VCaP (cell line): ENCODE measurements at regions not wholly inside any gene's neighbourhood (a gene's known extent, or its start where the extent isn't known, plus 50 kb on each side); places are given as distances from the start of the nearest gene placed in this dataset.

ENCODE experiments used
- H3K27ac ChIP-seq: fragments of 450-650 bp; 2 replicates; pipeline ENCODE4 v1.5.1; 2017
- CTCF ChIP-seq: fragments of 450-650 bp; conservative IDR thresholded peaks from 2 replicates; pipeline ENCODE4 v1.5.1; 2017; ENCODE audit warnings: mild to moderate bottlenecking, moderate library complexity

- no peak for TF ChIP-seq CTCF
Observed at GRCh38 chr19:30105727-30106126, 163.7 kb downstream of the URI1 start.

GRCh38 chr19:30106417-30107095 lies 164.5 kb downstream of the URI1 start:
- TF ChIP-seq CTCF, result no peak
- no peak overlapping the region for H3K27ac ChIP-seq

More at GRCh38 chr19:30105727-30106126, 163.7 kb downstream of the URI1 start:
- H3K27ac ChIP-seq, result no peak overlapping the region

GRCh38 chr19:30107251-30107650 lies 165.2 kb downstream of the URI1 start:
- no peak for TF ChIP-seq CTCF
- H3K27ac ChIP-seq, result no peak overlapping the region

DNA sequence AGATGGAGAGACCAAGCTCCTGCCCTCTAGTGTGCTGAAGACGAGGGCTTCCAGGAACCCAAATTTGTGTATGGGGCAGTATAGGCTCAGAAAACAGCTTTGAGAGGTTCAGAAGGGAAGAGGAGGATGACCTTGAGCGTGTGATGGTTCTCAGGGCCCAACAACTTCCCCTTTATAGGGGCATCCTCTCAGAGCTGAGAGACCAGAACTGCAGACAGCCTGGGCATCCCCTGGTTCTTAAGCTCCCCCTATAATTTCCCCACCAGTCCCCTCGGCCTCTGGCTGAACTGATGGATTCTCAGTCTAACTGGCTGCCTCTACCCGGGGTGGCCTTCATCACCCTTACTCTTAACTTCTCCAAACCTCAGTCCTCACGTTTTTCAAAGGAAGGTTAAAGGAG lies 167.5 kb downstream of the URI1 start:
- TF ChIP-seq CTCF, result no peak
- H3K27ac ChIP-seq, result no peak overlapping the region

- peak overlapping the region; percentile 59 for H3K27ac ChIP-seq
- no peak for TF ChIP-seq CTCF
Observed at GRCh38 chr19:30111021-30111855, 169.2 kb downstream of the URI1 start.

DNA sequence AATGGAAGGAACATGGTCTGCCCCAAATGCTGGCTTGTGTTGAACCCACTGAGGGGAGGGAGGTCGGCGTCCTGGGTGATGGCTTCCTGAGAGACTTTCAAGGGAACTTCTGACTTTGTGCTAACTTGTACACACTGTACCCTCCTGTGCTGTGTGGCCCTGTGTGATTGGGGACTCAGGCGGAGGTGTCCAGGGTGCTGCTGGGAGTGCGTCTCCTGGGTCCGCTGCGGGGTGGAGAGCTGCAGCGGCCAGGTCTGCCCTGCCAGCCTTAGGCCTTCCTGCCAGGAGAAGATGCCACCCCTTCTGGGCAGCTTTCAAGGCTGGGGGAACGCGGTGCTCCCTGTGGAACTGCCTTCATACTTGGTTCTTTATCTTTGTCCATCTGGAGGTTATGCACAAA lies 170.1 kb downstream of the URI1 start:
- TF ChIP-seq CTCF, result no peak
- H3K27ac ChIP-seq, result peak overlapping the region; percentile 59; the same call in 1 of the 2 replicates

DNA sequence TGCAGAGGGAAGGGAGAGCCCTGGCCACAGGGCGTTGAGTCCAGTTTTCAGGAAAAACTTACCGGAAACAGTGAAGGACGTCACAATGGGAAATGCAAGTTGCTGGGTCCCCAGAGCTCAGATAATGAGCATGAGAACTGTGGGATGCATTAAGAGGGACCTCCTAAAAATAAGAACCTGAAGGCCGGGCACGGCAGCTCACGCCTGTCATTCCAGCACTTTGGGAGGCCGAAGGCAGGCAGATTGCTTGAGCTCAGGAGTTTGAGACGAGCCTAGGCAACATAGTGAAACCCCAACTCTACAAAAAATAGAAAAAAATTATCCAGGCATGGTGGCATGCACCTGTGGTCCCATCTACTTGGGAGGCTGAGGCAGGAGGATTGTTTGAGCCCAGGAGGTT lies 170.6 kb downstream of the URI1 start:
- no peak for TF ChIP-seq CTCF
- H3K27ac ChIP-seq, result peak overlapping the region; percentile 59; the same call in 1 of the 2 replicates
